T-helper 9 cell (primary cell): ENCODE measurements at regions not wholly inside any gene's neighbourhood (a gene's known extent, or its start where the extent isn't known, plus 50 kb on each side); places are given as distances from the start of the nearest gene placed in this dataset.

Experiments used
- DNase-seq: peaks from one replicate; pipeline ENCODE4 v3.0.0-alpha.2; 2020

GRCh38 chr1:56442290-56442877, 137.0 kb downstream of the PLPP3 start:
- no peak for DNase-seq

GRCh38 chr1:56441601-56442000, 137.8 kb downstream of the PLPP3 start:
- DNase-seq: no peak

GRCh38 chr1:56439610-56440264, 139.6 kb downstream of the PLPP3 start:
- no peak for DNase-seq

GRCh38 chr1:56438901-56439551, 140.3 kb downstream of the PLPP3 start:
- no peak for DNase-seq

GRCh38 chr1:56437959-56438358, 141.4 kb downstream of the PLPP3 start:
- no peak for DNase-seq

GRCh38 chr1:56436912-56437417, 142.4 kb downstream of the PLPP3 start:
- DNase-seq: no peak

- no peak for DNase-seq
Measured at GRCh38 chr1:56436296-56436695, 143.1 kb downstream of the PLPP3 start.

- DNase-seq: no peak
Measured at GRCh38 chr1:56435434-56436262, 143.7 kb downstream of the PLPP3 start.

- DNase-seq: no peak
Measured at GRCh38 chr1:56434740-56435139, 144.6 kb downstream of the PLPP3 start.

GRCh38 chr1:56434025-56434424, 145.3 kb downstream of the PLPP3 start:
- no peak for DNase-seq

- no peak for DNase-seq
Measured at GRCh38 chr1:56433056-56433577, 146.2 kb downstream of the PLPP3 start.

GRCh38 chr1:56432166-56432971, 147.0 kb downstream of the PLPP3 start:
- no peak for DNase-seq

GRCh38 chr1:56430141-56430839, 149.1 kb downstream of the PLPP3 start:
- DNase-seq: no peak

GRCh38 chr1:56429288-56429687, 150.1 kb downstream of the PLPP3 start:
- no peak for DNase-seq

GRCh38 chr1:56426587-56427381, 152.6 kb downstream of the PLPP3 start:
- DNase-seq: no peak

GRCh38 chr1:56425494-56426037, 153.8 kb downstream of the PLPP3 start:
- no peak for DNase-seq

- no peak for DNase-seq
Measured at GRCh38 chr1:56424744-56425493, 154.4 kb downstream of the PLPP3 start.

- no peak for DNase-seq
Measured at GRCh38 chr1:56423716-56424115, 155.6 kb downstream of the PLPP3 start.

GRCh38 chr1:56418151-56418631, 161.2 kb downstream of the PLPP3 start:
- no peak for DNase-seq
